Esophagus squamous epithelium (tissue), 5 donors: ENCODE measurements at regions not wholly inside any gene's neighbourhood (a gene's known extent, or its start where the extent isn't known, plus 50 kb on each side); places are given as distances from the start of the nearest gene placed in this dataset.

Source experiments
- DNase-seq: peaks from one replicate; lab custom pipeline; 2025; lab: John Stamatoyannopoulos, UW
- H3K27ac ChIP-seq, 4 donors: fragments of 200-600 bp; sonication (generic); one replicate each; pipeline ENCODE4 v1.5.1; 2016 to 2019; ENCODE audit warnings: mild to moderate bottlenecking in 1 of 4
- H3K27me3 ChIP-seq, 4 donors: fragments of 200-600 bp; sonication (generic); 1 replicate in 3 of 4; 2 replicates in 1 of 4; pipeline versions ENCODE4 v1.5.1 to v1.6.0; 2017 to 2021; ENCODE audit warnings: antibody characterized with exemption in 1 of 4
- H3K36me3 ChIP-seq, 3 donors: fragments of 200-600 bp; sonication (generic); one replicate each; pipeline ENCODE4 v1.5.1; 2016 to 2019
- H3K4me1 ChIP-seq, 3 donors: fragments of 200-600 bp; sonication (generic); one replicate each; pipeline ENCODE4 v1.5.1; 2017 to 2019
- H3K4me3 ChIP-seq, 4 donors: fragments of 200-600 bp; sonication (generic); 1 replicate in 3 of 4; 2 replicates in 1 of 4; pipeline ENCODE4 v1.5.1; 2016 to 2019; ENCODE audit warnings: mild to moderate bottlenecking in 2 of 4, moderate library complexity in 1 of 4
- H3K9me3 ChIP-seq, 3 donors: fragments of 200-600 bp; sonication (generic); one replicate each; pipeline ENCODE4 v1.5.1; 2016 to 2019
- CTCF ChIP-seq, 6 experiments: fragments of 450-650 bp in 4 of 6; fragments of 200-600 bp in 2 of 6; sonication (generic) in 2 of 6; IDR thresholded peaks; one replicate each; pipeline ENCODE4 v1.5.1; 2016 to 2019; ENCODE audit warnings: antibody characterized with exemption in 6 of 6, mild to moderate bottlenecking in 4 of 6, moderate library complexity in 4 of 6
- POLR2A ChIP-seq, 4 donors: fragments of 450-650 bp; IDR thresholded peaks; one replicate each; pipeline ENCODE4 v1.6.1; 2017; ENCODE audit warnings: antibody characterized with exemption in 4 of 4, mild to moderate bottlenecking in 4 of 4, moderate library complexity in 3 of 4
- WGBS, 2 donors: methylation state at CpG; one replicate each; pipeline ENCODE4 v1.1.5; 2018; 5-methylcytosine and 5-hydroxymethylcytosine counted together
- intact Hi-C: fragments of 100-400 bp; cut with DNase I; formaldehyde crosslinking; loops from one replicate; pipeline ENCODE4 v1.15.0; 2022
- donor health status: DM: yes; HTN: yes; CAD: no.

- intact Hi-C loops: no loop called here
- Histone ChIP-seq H3K4me3 (no peak overlapping the region), H3K27me3 (no peaks in the 10 kb centered on the region), H3K4me1 (no peaks in the 10 kb centered on the region), H3K36me3 (no peaks in the 10 kb centered on the region), H3K9me3 (peaks cover 0 to 10% (median 5%) of the 10 kb centered on the region in 3 donors), H3K27ac (no peak overlapping the region)
- TF ChIP-seq CTCF (IDR thresholded peaks at IDR 0.05) (no peak), POLR2A (IDR thresholded peaks at IDR 0.05) (no peak)
- DNase-seq: no peak
- WGBS, 2 donors: 80 to 85% methylated on average over 2 of the region's 2 CpGs
Observed at GRCh38 chr16:60720060-60720459, 1316.2 kb downstream of the CDH8 start.

DNA sequence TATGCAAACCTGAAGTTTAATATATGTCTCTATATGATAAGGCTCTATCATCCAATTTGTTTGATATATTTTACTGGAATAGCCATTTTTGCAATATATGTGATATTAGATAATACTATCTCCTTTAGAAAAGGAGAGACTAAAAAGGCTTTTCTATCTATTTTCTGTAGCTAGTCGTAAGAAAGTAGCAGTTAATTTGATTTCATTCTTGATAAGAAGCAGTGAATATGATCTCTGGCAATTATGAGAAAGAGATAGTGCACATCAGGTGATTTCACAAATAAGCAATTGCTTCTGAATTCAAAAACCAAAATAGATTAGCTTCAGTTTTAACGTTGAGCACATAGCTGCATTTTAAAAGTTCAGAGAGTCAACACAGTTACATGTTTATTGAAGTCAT, 1318.4 kb downstream of the CDH8 start:
- H3K36me3 ChIP-seq: no peaks in the 10 kb centered on the region
- H3K9me3 ChIP-seq: peaks cover 0 to 10% (median 5%) of the 10 kb centered on the region in 3 donors
- H3K27me3 ChIP-seq: no peaks in the 10 kb centered on the region
- TF ChIP-seq CTCF (IDR thresholded peaks at IDR 0.05) (no peak), POLR2A (IDR thresholded peaks at IDR 0.05) (no peak)
- intact Hi-C loops: no loop called here
- no peak overlapping the region for H3K4me3 ChIP-seq
- H3K27ac ChIP-seq: no peak overlapping the region
- 53 to 77% methylated on average over 2 of the region's 2 CpGs for WGBS, 2 donors
- DNase-seq: no peak
- H3K4me1 ChIP-seq: no peaks in the 10 kb centered on the region

- H3K27me3 ChIP-seq: no peaks in the 10 kb centered on the region
- intact Hi-C loops: no loop called here
- no peak overlapping the region for H3K27ac ChIP-seq
- whole genome bisulfite sequencing, 2 donors: 12 to 13% methylated on average over 3 of the region's 3 CpGs
- no peaks in the 10 kb centered on the region for H3K4me1 ChIP-seq
- no peak for DNase-seq
- H3K9me3 ChIP-seq: no peaks in the 10 kb centered on the region
- H3K4me3 ChIP-seq: no peak overlapping the region
- no peak for TF ChIP-seq CTCF (IDR thresholded peaks at IDR 0.05)
- TF ChIP-seq POLR2A (IDR thresholded peaks at IDR 0.05): no peak
- no peaks in the 10 kb centered on the region for H3K36me3 ChIP-seq
Observed at GRCh38 chr16:60712144-60712543, 1324.1 kb downstream of the CDH8 start.

- Histone ChIP-seq H3K27ac (no peak overlapping the region), H3K4me1 (no peaks in the 10 kb centered on the region), H3K9me3 (no peaks in the 10 kb centered on the region), H3K27me3 (no peaks in the 10 kb centered on the region), H3K36me3 (no peaks in the 10 kb centered on the region), H3K4me3 (no peak overlapping the region)
- 17 to 22% methylated on average over 1 of the region's 1 CpG for WGBS, 2 donors
- DNase-seq: no peak
- intact Hi-C loops: no loop called here
- no peak for TF ChIP-seq POLR2A (IDR thresholded peaks at IDR 0.05)
- TF ChIP-seq CTCF (IDR thresholded peaks at IDR 0.05): no peak
Observed at GRCh38 chr16:60704726-60705125, 1331.5 kb downstream of the CDH8 start.

- Histone ChIP-seq H3K4me1 (no peaks in the 10 kb centered on the region), H3K36me3 (no peaks in the 10 kb centered on the region), H3K4me3 (no peak overlapping the region), H3K27ac (no peak overlapping the region), H3K9me3 (no peaks in the 10 kb centered on the region), H3K27me3 (no peaks in the 10 kb centered on the region)
- intact Hi-C loops: no loop called here
- TF ChIP-seq CTCF (IDR thresholded peaks at IDR 0.05) (no peak), POLR2A (IDR thresholded peaks at IDR 0.05) (no peak)
- WGBS, 2 donors: 30 to 37% methylated on average over 3 of the region's 3 CpGs
- DNase-seq: no peak
Observed at GRCh38 chr16:60703096-60703495, 1333.1 kb downstream of the CDH8 start.
